GM19463 (cell line): ENCODE measurements at regions not wholly inside any gene's neighbourhood (a gene's known extent, or its start where the extent isn't known, plus 50 kb on each side); places are given as distances from the start of the nearest gene placed in this dataset.
A peak's percentile ranks its signal among the peaks of the same experiment; 100 is the strongest.
"Not testable (repeated sequence)": the region's sequence is repeated elsewhere in the genome, so short reads cannot be mapped to it uniquely, and the experiment has no call there.

ENCODE experiments used
- ATAC-seq: cut with Tn5 transposase; IDR thresholded peaks from one replicate; pipeline ENCODE4 v1.9.1; 2021; ENCODE audit warnings: mild to moderate bottlenecking, moderate library complexity; ENCODE audit not compliant: unreplicated experiment

DNA sequence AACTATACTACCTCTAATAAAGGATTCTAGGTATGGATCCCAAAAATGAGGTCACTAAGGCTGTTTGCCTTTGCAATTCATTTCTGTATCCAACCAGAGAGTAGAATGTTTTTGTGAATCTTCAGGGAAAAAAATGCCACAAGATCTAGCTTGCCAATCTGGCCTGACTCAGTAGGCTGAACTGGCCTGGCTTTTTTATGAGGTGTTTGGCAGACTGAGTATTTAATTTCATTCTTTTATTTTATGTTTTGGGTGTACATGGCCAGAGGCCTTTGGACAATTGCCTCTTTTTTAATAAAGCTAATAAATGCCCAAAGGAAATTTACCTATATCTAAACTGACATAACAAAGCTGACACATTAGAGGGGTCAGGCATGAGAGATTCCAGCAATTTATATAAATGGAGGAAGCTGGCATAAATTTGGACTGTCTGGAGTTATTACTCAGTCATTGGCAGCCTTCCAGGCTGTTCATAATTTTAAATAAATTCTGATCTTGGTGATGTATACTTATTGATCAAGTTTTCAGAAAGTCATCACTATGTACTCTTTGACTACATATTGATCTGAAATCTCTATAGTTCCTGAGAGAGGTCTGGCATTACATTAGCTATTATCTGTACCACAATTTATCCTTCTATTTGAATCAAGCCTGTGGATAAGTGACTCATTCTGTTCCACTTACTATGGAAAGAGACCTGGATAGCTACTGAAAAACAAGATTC is 376.4 kb upstream of the NOCT start:
- no peak for ATAC-seq

DNA sequence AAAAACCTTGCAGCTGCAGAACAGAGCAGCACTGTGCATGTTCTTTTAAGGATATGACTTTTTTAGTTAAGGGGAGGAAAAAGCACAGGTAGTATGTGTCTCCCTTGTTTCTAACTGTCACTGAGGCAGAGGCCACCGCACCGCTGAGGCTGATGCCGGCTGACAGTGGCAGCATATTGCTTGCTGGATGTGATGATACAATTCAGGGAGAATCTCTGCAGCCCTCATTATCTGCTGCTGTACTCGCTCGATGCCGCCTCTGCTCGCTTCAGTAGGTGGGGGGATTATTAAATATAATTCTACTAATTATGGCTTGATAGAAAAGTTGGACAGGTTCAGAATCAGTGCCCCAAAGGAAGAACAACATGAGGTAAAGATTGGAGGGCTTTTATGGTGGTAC is 378.8 kb upstream of the NOCT start:
- no peak for ATAC-seq

DNA sequence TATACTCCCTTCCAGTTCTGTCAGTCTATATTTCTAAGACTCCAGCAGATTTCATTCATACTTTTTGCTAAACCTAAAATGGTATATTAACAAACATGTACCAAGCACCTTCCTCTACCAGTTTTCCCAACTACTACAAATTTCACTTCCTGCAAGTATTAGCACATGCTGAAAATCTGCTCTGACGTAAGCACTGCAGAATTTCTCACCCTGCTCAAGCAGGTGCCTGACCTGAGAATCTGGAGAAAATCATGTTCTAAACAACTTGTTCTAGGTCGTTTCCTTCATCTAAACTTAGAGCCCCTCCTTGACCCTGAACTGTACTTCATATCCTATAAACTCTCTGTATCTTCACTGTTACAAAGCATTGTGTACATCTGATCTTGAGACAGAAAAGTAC is 380.7 kb upstream of the NOCT start:
- no peak for ATAC-seq

DNA sequence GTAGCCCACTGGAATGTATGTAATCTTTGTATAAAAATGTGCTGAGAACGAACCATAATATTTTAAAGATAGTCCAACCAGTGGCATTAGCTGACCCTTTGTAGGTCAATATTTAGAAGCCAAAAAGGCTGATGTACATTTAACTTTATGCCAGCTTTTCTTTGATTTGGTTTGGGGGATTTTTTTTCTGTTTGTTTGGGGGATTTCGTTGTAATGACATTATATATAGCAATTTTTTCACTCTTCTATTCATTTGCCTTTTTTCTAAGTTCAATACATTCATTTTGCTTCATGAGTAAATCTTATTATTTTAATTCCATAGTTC is 382.0 kb upstream of the NOCT start:
- no peak for ATAC-seq

DNA sequence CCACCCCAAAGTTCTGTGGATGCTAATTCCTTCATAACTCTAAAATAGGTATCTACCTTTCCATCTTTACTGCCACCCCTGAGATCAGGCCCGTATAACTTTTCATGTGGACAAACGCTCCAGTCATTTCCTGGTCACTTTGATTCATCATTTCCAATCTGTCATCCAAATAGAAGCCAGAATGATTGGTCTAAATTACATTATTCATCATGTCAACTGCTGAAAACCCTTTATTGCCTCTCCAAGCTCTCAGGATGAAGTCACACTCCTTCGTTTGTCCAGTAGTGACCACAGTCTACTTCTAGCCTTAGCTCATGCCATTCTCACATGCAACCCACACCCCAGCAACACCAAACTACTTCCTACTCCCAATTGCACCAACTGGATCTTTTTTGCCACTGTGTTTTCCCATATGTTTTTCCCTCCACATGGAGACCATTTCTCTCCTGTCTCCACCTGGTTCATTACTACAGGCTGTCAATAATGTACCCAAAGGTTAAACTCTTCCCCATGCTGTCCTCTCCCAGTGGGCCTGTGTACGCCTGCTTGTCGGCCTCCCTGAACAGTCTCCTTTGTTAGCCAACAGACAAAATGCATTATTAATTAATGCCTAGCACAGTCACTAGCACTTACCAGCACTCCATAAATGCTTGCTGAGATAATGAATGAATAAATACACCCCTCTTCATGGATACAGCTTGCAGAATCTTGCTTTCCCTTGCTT is 382.6 kb upstream of the NOCT start:
- ATAC-seq = no peak

DNA sequence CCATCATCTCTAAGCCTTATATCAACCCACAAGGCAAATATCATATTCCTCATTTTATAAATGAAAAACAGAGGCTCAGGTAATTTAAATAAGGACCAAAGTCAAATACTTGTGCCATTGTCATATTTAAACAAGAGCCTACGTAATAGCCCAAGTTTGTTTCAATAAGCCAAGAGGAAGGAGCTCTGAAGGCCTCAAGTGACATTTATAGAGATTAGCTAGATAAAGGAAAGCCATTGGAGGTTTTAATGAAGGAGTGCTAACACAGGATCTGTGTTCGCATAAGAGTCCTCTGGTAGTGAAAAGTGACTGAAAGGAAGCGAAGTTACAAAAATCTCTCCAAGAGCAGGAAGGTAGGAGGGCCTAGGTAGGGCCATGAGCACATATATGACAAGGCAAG is 384.9 kb upstream of the NOCT start:
- ATAC-seq = no peak

DNA sequence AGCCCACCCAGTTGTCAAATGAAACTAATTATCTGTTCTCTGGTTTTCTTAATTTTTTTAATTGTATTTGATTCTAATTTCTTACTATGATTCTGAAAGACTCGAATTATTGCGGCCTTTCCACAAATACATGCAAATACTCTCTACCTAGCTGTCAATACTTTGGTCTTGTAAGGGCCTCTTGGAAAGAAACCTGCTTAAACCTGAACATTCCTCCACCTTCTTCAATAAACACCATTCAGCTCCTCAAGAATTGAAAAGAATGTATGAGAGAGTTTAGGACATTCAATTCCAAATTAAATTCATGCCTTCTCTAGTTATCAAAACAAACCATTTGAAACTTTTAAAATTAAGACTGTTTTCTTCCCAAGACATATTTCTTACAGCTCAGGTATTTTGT is 385.9 kb upstream of the NOCT start:
- no peak for ATAC-seq

DNA sequence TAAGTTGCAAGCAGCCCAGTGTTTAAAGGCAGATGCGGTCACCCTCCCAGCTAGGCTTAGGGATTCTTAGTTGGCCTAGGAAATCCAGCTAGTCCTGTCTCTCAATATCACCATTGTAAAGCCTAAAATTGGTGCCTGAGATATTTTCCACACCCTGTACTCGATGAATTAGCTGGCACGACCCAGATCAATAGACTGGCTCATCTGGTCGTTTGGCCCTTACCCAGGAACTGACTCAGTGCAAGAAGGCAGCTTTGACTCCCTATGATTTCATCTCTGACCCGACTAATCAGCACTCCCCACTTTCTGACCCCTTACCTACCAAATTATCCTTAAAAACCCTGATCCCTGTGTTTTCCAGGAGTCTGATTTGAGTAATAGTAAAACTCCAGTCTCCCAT is 384.9 kb upstream of the SLC7A11 start:
- no peak for ATAC-seq

DNA sequence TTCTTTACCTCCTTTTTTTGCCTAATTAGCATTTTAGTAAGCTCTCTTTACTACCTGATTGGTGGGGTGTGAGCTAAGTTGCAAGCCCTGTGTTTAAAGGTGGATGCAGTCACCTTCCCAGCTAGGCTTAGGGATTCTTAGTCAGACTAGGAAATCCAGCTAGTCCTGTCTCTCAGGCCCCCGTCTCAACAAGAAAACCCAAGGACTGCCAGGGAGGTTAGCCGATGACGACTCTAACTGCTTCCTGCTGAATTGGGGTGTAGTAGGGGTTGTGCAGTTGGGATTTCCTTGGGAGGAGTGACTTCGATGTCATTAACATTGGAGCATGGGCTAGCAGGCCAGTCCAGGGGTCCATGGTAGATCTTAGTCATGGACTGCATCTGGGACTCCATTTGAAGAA is 380.2 kb upstream of the SLC7A11 start:
- ATAC-seq = not testable (repeated sequence)

DNA sequence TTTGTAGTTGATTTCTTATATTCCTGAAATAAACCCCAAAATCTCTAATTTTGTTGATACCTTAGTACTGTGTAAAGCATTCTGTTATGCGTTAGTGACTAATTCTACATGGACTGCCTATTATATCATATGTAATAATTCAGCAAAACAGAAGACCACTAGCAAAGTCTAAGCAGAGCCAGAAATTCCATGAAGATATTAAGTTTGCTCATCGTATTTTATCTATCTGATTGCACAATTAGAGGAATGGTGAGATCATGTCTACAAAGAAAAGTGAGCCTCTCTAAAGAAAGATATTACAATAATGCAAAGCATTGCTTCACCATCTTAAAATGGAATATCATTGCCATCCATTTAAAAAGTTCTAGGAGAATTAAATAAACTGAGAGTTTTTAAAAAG is 374.6 kb upstream of the SLC7A11 start:
- no peak for ATAC-seq

DNA sequence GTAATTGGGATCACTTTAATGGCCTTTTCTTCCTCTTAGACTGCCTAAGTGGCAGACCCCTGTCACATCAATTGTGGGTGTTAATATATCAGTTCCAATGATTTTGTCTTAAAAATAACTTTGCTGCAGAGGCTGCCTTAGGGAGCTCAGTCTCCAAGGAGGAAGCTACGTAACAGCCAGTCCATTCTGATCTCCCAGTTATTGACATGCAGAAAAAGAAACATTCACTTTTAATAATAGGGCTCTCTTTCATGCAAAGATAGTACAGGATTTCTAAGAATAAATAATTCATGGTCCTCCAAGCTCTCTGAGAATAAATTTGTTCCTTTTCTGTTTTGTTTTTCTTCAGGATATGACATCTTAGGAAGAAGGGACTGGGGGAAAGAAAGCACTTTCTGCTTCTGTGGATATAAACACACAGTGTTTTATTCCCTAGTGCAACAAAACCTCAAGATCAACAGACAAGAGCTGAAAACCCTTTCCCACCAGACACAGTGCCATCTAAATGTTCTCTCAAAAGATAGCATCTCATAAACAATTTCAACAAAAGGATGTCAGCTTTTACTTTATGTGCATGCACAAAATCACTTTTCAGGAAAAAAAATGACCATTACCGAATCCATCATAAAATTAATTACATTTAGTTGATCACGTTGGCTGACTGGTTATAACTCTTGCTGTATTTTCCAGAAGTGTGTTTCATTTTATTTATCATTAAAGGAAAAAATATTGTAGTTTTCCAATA is 372.4 kb upstream of the SLC7A11 start:
- no peak for ATAC-seq

DNA sequence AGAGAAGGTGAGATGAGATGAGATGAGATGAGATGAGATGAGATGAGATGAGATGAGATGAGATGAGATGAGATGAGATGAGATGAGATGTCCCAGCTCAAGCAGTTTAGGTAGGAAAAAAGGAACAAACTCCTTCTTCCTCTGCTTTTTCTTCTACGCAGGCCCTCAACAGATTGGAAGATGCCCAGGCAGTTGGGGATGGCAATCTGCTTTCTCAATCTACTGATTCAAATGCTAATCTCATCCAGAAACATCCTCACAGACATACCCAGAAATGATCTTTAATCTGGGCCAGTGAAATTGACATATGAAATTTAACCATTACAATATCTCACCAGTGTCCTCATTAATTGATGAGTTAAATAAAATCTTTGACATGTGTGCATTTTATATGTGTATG is 370.3 kb upstream of the SLC7A11 start:
- no peak for ATAC-seq

DNA sequence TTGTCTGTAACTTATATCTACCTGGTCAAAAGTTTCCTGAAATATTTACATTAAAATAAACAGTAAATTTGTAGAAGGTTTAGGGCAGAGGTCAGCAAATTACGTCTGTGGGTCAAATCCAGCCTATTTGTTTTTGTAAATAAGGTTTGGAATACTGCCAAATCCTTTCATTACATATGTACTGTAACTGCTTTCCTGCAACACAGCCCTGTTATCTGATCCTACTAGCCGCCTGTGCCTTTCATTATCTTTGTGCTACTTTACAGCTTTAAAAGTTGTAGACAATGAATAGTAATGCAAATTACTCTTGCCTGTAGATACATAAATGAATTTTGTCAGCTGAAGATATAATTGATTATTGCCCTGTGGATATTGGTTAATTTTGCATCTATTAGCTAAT is 369.6 kb upstream of the SLC7A11 start:
- ATAC-seq = no peak

DNA sequence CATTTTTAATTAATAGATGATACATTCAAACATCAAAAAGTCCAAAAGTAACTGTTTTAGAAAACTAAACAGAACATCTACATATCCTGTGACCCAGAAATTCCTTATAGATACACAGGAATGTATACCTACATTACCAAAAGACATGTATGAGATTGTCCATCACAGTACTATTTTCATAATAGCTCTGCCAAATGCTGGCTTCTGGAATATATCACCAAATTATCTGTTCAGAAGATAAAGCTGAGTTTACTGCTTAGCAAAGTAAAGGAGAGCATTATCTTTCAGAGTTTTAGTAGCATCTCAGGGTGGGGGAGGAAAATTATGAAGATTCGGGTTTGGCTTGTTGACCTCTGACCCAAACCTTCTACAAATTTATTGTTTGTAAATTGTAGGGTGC is 368.9 kb upstream of the SLC7A11 start:
- ATAC-seq = no peak

DNA sequence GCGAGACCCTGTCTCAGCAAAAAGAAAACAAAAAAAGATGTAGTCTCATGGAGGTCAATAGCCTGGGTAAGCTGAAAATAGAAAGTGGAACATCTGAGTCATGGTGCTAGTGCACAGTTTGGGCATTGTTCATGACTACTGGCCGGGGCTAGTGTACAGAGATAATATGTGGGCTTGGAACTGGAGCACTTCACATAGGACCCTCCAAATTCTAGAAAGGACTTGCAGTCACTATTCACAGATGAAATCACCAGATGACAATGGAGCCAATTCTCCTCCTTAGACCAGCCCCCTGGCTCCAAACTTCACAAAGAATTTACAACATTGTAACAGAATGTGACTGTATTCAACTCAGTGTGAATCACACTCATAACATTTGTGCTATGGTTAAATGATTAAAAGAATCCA is 367.8 kb upstream of the SLC7A11 start:
- ATAC-seq = peak; percentile 89

DNA sequence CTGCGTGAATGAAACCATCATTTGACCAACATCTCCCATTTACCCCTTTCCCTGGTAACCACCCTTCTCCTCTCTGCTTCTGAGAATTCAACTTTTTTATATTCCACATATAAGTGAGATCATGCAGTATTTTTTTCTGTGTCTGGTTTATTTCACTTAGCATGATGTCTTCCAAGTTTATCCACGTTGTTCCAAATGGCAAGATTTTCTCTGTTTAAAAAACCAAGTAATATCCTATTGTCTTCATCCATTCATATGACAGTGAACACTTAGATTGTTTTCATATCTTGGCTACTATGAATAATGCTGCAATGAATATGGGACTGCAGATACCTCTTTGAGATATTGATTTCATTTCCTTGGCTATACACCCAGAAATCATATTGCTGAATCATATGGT is 362.4 kb upstream of the SLC7A11 start:
- ATAC-seq = no peak

DNA sequence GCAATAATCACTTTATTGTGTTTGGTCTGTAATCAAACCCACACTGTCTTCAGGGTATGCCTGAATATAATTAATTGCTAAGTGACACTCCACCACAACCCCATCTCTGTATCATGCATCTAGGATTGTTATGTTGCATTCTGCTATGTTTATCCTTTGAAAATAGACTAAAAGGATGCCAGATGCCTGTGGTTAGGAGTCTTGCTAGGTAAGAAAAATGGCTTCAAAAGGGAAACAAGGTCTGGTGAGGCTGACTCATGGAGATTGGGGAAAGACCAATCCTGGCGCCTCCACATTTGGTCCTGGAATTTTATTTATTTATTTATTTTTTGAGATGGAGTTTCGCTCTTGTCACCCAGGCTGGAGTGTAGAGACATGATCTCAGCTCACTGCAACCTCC is 360.5 kb upstream of the SLC7A11 start:
- ATAC-seq = no peak

DNA sequence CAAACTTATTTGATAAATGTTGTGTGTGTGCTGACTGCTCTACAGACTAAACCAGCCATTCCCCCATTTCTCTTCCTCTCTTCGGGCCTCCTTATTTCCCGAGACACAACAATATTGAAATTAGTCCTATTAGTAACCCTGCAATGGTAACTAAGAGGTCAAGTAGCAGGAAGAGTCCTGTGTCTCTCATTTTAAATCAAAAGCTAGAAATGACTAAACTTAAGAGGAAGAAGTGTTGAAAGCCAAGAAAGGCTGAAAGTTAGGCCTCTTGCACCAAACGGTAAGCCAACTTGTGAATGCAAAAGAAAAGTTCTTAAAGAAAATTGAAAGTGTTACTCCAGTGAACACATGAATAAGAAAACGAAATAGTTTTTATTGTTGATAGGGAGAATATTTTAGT is 357.8 kb upstream of the SLC7A11 start:
- ATAC-seq = peak; percentile 72

DNA sequence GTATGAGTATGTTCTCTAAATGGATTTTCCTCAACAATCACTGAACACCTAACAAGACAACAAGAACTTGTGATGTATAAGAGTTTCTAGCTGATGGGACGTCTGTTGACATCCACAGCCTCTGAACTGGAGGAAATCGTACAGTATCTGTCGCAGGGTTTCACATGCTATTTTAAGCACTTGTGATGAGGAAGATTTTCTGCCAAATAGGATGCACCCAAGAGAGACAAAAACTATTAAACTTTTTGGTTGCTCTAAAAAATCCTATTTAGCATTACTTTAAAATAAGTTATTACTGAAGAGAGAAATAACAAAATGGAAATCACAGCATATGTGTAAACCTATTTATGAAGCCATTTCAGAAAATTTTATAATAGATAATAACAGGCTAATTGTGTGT is 356.1 kb upstream of the SLC7A11 start:
- no peak for ATAC-seq

DNA sequence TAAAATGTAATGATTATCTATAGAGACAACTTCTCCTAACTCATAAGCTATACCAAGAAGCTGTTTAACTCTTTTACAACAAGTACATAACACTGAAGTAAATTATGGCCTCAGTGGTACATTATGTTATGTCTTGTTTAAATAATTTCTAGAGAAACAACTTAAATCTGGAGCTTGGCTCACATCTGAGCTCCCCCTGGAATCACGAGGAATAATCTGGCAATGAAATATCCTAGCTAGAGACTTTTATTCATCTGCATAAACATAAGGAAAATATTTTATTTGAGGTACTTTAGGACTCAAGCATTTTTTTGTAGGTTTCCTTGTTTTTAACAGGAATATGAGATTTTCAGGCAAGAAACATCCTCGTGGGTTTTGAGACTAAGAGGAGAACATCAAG is 354.7 kb upstream of the SLC7A11 start:
- no peak for ATAC-seq

DNA sequence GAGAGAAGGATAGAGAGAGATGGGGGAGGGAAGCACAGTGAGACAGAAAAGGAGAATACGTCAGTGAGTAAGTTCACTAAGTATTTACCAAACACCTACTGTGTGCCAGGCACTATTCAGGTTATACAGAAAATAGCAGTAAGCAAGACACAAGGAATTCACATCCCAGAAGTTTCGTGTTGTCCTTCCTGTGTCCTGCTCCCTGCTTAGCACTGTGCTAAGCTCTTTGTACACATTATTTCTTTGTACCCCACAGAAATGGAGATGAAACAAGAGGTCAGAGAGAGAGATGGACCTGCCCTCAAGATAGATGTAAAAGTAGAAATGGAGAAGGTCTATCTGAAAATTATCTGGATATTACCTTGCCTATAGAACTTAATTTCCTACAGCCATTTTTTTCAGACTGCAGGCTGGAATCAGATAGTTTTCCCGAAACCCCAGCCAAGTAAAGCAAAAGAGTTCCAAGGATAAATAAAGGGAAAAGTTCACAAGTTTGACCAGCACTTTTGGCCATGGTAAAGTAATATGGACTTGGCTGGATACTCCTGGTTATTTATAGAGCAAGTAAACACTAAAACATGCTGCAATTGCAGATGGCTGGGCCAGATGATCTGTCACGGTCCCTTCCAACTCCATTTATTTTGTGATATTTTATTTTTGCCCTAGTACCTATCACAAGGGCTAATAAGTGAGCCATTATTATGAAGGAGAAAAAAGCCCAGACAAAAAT is 353.7 kb upstream of the SLC7A11 start:
- no peak for ATAC-seq

DNA sequence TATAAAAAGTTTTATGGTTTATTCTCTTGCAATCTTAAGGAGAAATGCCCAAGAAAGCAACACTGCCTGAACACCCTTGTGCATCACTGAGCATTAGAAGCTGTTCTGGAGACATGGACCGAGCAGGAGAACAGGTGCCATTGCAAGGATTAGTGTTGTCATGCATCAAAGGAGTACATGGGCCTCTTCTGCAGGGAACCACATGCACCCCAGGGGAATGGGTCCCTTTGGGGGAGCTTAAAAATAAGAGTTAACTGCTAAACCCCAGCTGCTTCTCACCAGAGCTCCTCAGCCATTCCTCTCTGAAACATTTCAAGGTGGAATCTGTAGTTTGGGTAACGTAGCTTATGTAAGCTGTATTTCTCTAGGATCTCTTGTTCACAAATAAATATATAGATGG is 353.0 kb upstream of the SLC7A11 start:
- no peak for ATAC-seq
